ENCODE measurements at regions not wholly inside any gene's neighbourhood (a gene's known extent, or its start where the extent isn't known, plus 50 kb on each side); places are given as distances from the start of the nearest gene placed in this dataset.
A peak's percentile ranks its signal among the peaks of the same experiment; 100 is the strongest.

DNA sequence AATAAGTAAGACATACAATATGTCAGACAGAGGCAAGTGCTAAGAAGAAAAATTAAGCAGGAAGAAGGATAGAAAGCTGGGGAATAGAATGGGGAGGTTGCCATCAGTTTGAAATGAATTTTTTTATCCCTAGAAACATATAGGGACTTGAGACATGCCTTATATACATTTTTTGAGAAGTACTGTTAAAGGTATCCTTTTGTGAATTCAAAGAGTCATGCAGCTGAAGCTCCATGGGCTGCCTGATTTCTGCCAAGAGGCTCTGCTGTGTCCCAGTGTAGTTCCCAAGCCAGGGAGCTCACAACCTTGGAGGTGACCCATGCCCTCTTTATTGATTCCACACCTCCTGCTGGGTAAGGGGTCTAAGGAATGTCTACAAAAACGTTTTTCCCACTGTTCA is 564.6 kb upstream of the DIPK2B start (continued):
- TF ChIP-seq EP300 (IDR thresholded peaks at IDR 0.05; ENCODE audit: low read depth in 2 of 2, low read length in 2 of 2) (no peak), EP300 (CRISPR knock-in tag; IDR thresholded peaks at IDR 0.05; ENCODE audit: borderline replicate concordance) (no peak)

DNA sequence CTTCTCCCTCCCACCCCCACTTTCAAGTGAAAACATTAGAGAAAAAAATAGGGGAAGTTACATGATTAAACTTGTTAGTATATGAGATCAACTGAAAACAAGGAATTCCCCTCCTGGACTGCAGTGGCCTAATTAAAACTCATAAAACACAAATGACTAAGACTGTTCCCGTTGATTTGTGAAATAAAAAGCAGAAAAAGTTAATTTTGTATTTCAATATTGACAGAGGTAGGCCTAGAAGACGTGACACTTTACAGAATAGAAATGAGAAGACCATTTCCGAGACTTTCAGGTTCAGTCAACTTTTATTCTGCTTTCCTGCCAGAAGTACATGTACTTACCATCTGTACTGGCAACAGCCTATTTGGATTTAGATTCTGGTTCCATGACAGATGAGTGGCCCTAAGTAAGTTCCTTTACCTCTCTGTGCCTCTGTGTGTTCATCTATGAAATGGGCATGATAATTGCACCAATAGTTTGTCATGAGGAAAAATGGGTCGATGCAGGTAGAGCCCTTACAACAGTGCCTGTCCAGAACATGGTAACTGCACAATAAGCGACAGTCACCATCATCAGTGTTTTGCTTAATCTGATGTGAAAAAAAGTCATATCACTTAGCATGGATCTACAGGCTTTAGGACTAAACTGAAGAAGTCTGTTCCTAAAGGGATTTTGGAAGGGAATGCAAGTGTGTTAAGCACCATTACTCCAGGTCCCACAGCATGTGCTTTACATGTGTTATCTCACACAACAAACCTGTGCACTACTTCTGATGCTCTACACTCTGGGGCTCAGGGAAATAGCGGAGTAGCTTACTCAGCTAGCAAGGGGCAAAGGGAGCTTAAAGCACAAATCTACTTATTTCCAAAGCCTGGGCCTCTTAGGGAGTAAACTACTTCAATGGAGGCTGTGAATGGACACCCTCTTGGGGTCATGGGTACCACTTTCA is 562.3 kb upstream of the DIPK2B start:
- ATAC-seq: no peak
- intact Hi-C loops (cut with micrococcal nuclease; ENCODE audit: unreplicated experiment): no loop called here
- no peaks in the 10 kb centered on the region for H3K9me3 ChIP-seq (ENCODE audit: low read length)
- peaks cover 13% of the 10 kb centered on the region for H3K4me1 ChIP-seq (ENCODE audit: insufficient read depth, low read length)
- no peaks in the 10 kb centered on the region for H3K27me3 ChIP-seq (ENCODE audit: control insufficient read depth in 1 of 2, insufficient read depth in 2 of 2, low read length in 2 of 2)
- FAIRE-seq: no peak
- DNase-seq (ENCODE audit: low spot score): no peak
- H3K36me3 ChIP-seq (replicated peaks in 1 of 2; ENCODE audit: control insufficient read depth in 1 of 2, insufficient read depth in 2 of 2, low read length in 2 of 2): no peaks in the 10 kb centered on the region; a peak in 1 of 5 replicates
- ChIA-PET CTCF (ENCODE audit: low intra/inter-chr PET ratio, low total read pairs) (no interaction called here), POLR2A (no interaction called here)
- 100% methylated on average over 5 of the region's 6 CpGs for WGBS (ENCODE audit: low lambda C conversion rate)
- H3K27ac ChIP-seq (ENCODE audit: extremely low read length, insufficient read depth, low read length): no peak overlapping the region
- peaks cover 21% of the 10 kb centered on the region for H3K79me2 ChIP-seq (ENCODE audit: insufficient read depth, low read length)
- H2AFZ ChIP-seq (ENCODE audit: low read length): no peak overlapping the region
- no TSS peak for BruUV-seq (replicated peaks)
- H3K4me2 ChIP-seq (ENCODE audit: low read depth, low read length): no peak overlapping the region
- no peaks in the 10 kb centered on the region for H4K20me1 ChIP-seq (ENCODE audit: insufficient read depth, low read length)
- TF ChIP-seq ZNF629 (CRISPR knock-in tag; conservative IDR thresholded peaks at IDR 0.05): peak; percentile 78
- TF ChIP-seq PAX8 (CRISPR knock-in tag; IDR thresholded peaks at IDR 0.05; ENCODE audit: borderline replicate concordance): no peak
- in situ Hi-C loops (cut with HindIII; ENCODE audit: extremely low pct_ligation_motif_present, low pct_unique_long_range_greater_than_20kb): loop anchor here (25.0 kb wide), 1 partner anchor 251 kb away; no protein-coding TSS in a partner anchor
- no peak overlapping the region for H3K4me3 ChIP-seq (replicated peaks in 1 of 3; ENCODE audit: insufficient read depth in 1 of 3, low read depth in 2 of 3, low read length in 3 of 3)
- H3K9ac ChIP-seq (ENCODE audit: insufficient read depth, low read depth, low read length): no peak overlapping the region

DNA sequence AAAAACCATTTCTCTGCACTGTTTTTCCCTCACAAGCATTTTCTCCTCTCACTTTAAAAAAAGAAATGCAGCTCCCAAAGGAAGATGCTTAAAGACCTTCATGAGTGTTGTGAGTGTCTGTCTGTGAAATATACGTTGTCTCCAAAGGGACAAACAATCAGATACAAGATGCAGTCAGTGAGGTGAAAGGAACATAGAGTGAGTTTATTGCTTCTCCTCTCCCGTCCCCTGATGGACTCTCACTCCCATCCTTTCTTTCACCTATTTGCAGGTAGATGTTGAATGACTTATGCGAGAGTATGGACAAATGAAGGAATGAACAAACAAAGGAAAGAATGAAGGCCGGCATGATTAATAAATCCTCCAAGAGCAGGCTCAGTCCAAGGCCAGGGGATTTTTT is 561.2 kb upstream of the DIPK2B start:
- ATAC-seq (no peak), FAIRE-seq (no peak), DNase-seq (ENCODE audit: low spot score) (no peak)
- Histone ChIP-seq H2AFZ (ENCODE audit: low read length) (no peak overlapping the region), H3K9me3 (ENCODE audit: low read length) (no peaks in the 10 kb centered on the region), H3K9ac (ENCODE audit: insufficient read depth, low read depth, low read length) (no peak overlapping the region), H3K27me3 (ENCODE audit: control insufficient read depth in 1 of 2, insufficient read depth in 2 of 2, low read length in 2 of 2) (no peaks in the 10 kb centered on the region), H3K4me1 (ENCODE audit: insufficient read depth, low read length) (peaks cover 9% of the 10 kb centered on the region), H3K79me2 (ENCODE audit: insufficient read depth, low read length) (peaks cover 10% of the 10 kb centered on the region), H3K27ac (ENCODE audit: extremely low read length, insufficient read depth, low read length) (no peak overlapping the region), H3K36me3 (replicated peaks in 1 of 2; ENCODE audit: control insufficient read depth in 1 of 2, insufficient read depth in 2 of 2, low read length in 2 of 2) (no peaks in the 10 kb centered on the region; a peak in 1 of 5 replicates), H4K20me1 (ENCODE audit: insufficient read depth, low read length) (no peaks in the 10 kb centered on the region), H3K4me3 (replicated peaks in 1 of 3; ENCODE audit: insufficient read depth in 1 of 3, low read depth in 2 of 3, low read length in 3 of 3) (no peak overlapping the region), H3K4me2 (ENCODE audit: low read depth, low read length) (no peak overlapping the region)
- WGBS (ENCODE audit: low lambda C conversion rate): 94% methylated on average over 4 of the region's 4 CpGs
- ChIA-PET CTCF (ENCODE audit: low intra/inter-chr PET ratio, low total read pairs) (no interaction called here), POLR2A (no interaction called here)
- no TSS peak for BruUV-seq (replicated peaks)
- intact Hi-C loops (cut with micrococcal nuclease; ENCODE audit: unreplicated experiment): no loop called here
- in situ Hi-C loops (cut with HindIII; ENCODE audit: extremely low pct_ligation_motif_present, low pct_unique_long_range_greater_than_20kb): loop anchor here (25.0 kb wide), 1 partner anchor 250 kb away; no protein-coding TSS in a partner anchor
- TF ChIP-seq ZNF138 (CRISPR knock-in tag; IDR thresholded peaks at IDR 0.05; ENCODE audit: low read depth): no peak
- no peak for TF ChIP-seq POLR2AphosphoS2 (IDR thresholded peaks at IDR 0.05; ENCODE audit: low read depth, low read length)
- TF ChIP-seq FOXM1 (CRISPR knock-in tag; IDR thresholded peaks at IDR 0.05): no peak
- no peak for TF ChIP-seq ZNF816 (CRISPR knock-in tag; IDR thresholded peaks at IDR 0.05; ENCODE audit: borderline replicate concordance)
- TF ChIP-seq ZNF7 (CRISPR knock-in tag; IDR thresholded peaks at IDR 0.05): no peak
- TF ChIP-seq, protein P1, sequence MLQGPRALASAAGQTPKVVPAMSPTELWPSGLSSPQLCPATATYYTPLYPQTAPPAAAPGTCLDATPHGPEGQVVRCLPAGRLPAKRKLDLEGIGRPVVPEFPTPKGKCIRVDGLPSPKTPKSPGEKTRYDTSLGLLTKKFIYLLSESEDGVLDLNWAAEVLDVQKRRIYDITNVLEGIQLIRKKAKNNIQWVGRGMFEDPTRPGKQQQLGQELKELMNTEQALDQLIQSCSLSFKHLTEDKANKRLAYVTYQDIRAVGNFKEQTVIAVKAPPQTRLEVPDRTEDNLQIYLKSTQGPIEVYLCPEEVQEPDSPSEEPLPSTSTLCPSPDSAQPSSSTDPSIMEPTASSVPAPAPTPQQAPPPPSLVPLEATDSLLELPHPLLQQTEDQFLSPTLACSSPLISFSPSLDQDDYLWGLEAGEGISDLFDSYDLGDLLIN (CRISPR knock-in tag; IDR thresholded peaks at IDR 0.05; ENCODE audit: borderline replicate concordance): no peak
- TF ChIP-seq POLR2A (IDR thresholded peaks at IDR 0.05; ENCODE audit: insufficient read depth in 1 of 2, low read depth in 2 of 2, low read length in 2 of 2): no peak
- TF ChIP-seq, protein P2, sequence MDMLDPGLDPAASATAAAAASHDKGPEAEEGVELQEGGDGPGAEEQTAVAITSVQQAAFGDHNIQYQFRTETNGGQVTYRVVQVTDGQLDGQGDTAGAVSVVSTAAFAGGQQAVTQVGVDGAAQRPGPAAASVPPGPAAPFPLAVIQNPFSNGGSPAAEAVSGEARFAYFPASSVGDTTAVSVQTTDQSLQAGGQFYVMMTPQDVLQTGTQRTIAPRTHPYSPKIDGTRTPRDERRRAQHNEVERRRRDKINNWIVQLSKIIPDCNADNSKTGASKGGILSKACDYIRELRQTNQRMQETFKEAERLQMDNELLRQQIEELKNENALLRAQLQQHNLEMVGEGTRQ (IDR thresholded peaks at IDR 0.05; ENCODE audit: low read depth, low read length): no peak
- TF ChIP-seq, protein P2 (CRISPR knock-in tag; IDR thresholded peaks at IDR 0.05; ENCODE audit: borderline replicate concordance): no peak
